HG03159 (cell line): ENCODE measurements at regions not wholly inside any gene's neighbourhood (a gene's known extent, or its start where the extent isn't known, plus 50 kb on each side); places are given as distances from the start of the nearest gene placed in this dataset.

Experiments
- ATAC-seq: cut with Tn5 transposase; IDR thresholded peaks from one replicate; pipeline ENCODE4 v1.9.1; 2021; ENCODE audit warnings: mild to moderate bottlenecking, moderate library complexity; ENCODE audit not compliant: unreplicated experiment

DNA sequence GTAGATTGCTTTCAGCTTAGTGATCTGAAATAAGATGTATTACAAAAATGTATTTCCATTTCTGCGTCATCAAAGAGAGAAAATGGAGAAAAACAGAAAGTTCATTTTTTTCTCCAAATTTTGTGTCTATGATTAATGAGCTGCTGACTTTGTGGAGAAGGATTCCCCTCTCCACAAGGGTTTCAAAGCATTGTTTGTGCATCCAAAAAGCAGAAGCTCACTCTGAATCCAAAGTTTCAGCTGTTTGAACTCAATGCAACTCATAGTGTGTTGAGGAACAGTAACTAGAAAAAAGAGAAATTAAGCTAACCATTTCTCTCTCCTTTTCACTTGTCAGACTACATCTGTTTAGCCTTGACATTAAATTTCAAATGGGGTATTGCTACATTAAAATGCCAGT, 62.9 kb upstream of the SLC7A11 start:
- ATAC-seq = no peak

DNA sequence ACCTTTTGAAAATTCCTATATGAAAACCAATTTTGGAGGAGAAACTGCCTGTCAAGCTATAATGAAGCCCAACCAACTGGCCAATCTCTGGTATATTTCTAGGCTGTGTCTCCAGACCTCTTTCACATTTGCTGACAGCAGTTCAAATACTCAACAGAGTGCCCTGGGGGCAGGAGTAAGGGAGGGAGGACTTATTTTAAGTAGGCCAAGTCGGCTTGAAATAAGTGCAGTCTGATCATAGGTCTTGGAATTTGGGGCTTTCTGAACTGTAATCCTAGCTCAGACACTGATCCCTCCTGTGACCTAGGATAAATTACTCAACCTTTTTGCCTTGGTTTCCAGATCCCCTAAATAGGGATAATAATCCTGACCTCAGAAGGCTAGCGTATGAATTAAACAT, 59.4 kb upstream of the SLC7A11 start:
- no peak for ATAC-seq

DNA sequence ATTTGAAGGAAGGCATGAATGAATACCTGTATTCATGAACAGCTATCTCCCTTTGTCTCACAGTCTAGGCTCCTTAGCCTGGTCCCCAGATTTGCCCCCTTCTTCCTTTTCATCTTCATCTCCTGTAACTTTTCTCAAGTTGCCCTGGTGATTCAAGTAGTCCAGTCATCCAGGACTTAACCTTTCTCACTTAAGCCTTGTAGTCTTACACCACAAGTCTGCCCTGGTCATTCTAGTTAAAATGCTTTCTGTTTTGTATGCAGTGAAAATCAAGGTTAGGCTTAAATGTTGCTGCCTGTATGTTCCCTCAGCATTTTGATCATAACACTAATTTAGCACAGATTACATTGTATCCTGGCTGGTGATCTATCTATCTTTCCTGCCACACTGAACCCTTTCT, 58.5 kb upstream of the SLC7A11 start:
- ATAC-seq = no peak

DNA sequence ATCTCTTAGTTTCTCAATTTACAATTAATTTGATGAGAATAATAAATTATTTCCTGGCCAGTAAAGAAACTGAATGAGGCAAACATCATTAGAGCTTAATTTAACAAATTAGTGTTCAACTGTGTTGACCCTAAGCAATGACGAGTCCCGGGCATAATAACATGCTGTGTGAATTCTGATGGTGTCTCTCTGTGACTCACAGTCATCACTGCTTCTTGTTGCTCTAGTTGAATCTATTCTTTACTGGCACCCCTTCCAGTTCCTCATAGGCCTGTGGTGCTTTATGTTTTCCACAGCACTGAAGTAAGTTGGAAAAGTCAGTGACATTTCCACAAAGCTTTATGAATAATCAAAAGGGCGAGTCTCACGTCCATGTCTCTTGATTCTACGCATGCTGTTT, 57.7 kb upstream of the SLC7A11 start:
- no peak for ATAC-seq

DNA sequence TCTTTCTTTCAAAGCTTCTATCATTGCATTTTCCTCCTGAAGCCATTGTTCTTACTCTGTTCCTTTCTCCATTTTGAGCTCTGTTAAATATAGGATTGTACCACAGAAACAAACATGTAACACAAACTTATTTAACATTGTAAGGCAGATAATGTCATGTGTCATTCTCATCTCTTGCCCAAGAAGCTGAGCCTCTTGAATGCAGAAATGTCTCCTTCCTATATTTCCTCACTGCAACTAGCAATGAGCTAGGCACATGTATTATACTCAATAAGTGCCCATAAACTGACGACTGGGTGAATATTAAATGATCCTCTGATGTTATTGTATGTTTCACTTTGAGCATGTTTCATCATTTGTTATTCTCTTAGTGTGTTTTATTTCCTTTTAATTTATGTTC, 56.7 kb upstream of the SLC7A11 start:
- no peak for ATAC-seq

DNA sequence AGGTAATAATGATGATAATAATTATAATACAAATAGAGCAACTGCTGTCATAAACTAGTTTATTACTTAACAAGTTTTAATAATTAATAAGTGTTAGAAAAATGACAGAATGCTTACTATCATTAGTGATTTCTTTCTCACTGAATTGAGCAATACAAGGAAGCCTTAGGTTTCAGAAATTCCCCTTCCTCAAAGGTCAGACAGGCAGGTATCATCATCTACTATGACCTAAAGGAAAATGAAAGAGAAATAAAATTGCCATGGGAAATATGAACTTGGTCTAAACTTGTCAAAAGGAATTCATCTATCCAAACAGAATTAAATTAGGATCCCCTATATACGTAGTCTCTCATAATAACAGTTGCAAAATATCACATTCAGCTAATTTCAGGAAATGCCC, 56.3 kb upstream of the SLC7A11 start:
- ATAC-seq = no peak

DNA sequence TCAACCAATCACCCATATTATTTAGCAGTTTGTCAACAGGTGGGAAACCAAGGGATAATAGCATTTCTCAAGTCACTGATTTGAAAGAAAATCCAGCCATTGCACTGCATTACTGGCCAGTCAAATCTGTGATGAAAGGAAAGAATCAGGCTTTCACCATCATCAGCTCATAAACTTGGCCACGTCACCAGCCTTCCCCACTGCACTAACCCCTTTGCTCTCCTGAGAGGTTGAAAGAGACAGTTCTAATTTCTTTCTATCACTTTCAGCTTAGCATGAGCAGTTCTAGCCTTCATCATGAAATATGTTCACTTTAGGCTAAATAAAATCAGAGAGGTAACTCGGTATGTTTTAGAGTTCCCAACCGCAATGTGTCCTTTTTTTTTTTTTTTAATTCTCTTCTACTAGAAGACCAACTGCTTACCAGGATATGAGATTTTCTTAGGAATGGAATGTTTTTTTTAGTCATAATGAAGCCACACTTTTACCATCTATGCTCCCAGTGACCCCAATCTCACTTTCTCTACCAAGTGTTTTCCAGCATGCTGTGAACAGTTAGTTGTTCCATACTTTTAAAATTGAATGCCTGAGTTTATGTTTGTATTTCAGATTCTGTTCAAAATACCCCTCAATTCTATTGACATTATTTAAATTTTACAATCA, 55.7 kb upstream of the SLC7A11 start:
- no peak for ATAC-seq

DNA sequence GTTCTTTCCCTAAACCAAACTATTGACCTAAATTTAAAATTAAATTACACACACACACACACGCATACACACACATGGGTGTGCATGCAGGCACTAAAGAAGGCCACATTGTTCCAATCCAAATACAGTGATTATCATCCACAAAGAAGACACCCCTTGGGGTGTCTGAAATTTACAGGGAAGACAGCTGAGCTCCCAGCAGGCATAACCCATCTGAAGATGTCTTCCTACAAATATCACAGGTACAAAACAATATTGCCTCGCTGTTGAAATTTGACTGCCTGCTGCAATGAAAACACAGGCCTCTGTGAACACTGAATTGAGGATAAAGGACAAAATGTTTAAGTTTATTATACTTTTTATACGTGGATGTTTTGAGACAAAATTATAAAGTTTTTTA, 50.2 kb upstream of the SLC7A11 start:
- no peak for ATAC-seq
